BLaER1 treated with 17β-estradiol and CSF1 and Interleukin-3, amounts not matched to agents 10 nM and 100 nM (cell line): ENCODE measurements at regions not wholly inside any gene's neighbourhood (a gene's known extent, or its start where the extent isn't known, plus 50 kb on each side); places are given as distances from the start of the nearest gene placed in this dataset.
A peak's percentile ranks its signal among the peaks of the same experiment; 100 is the strongest.

ENCODE experiments used
- H3K27ac ChIP-seq, 11 experiments: shearing (Covaris generic); formaldehyde crosslinking; 2 replicates each; pipeline ENCODE4 v1.8.1; 2022
- H3K27me3 ChIP-seq, 11 experiments: shearing (Covaris generic); formaldehyde crosslinking; 2 replicates each; pipeline ENCODE4 v1.8.1; 2022
- H3K36me3 ChIP-seq, 11 experiments: shearing (Covaris generic); formaldehyde crosslinking; 2 replicates each; pipeline ENCODE4 v1.8.1; 2022
- H3K4me1 ChIP-seq, 10 experiments: shearing (Covaris generic); formaldehyde crosslinking; 2 replicates each; pipeline ENCODE4 v1.8.1; 2022
- H3K4me2 ChIP-seq, 11 experiments: shearing (Covaris generic); formaldehyde crosslinking; 2 replicates each; pipeline ENCODE4 v1.8.1; 2022
- H3K4me3 ChIP-seq, 10 experiments: shearing (Covaris generic); formaldehyde crosslinking; 2 replicates each; pipeline ENCODE4 v1.8.1; 2022
- H3K9ac ChIP-seq, 11 experiments: shearing (Covaris generic); formaldehyde crosslinking; 2 replicates each; pipeline ENCODE4 v1.8.1; 2022
- H3K9me3 ChIP-seq, 11 experiments: shearing (Covaris generic); formaldehyde crosslinking; replicated peaks in 1 of 11; 2 replicates each; pipeline ENCODE4 v1.8.1; 2022
- H4K20me1 ChIP-seq, 11 experiments: shearing (Covaris generic); formaldehyde crosslinking; 2 replicates each; pipeline ENCODE4 v1.8.1; 2022
- Cebpa-rat ChIP-seq, 11 experiments: shearing (Covaris generic); IDR thresholded peaks; 2 replicates each; pipeline ENCODE4 v1.8.1; 2022

- H3K27ac ChIP-seq = no peak overlapping the region
- H3K36me3 ChIP-seq = no peaks in the 10 kb centered on the region; a peak in 1 of 22 replicates
- H3K9ac ChIP-seq = no peak overlapping the region
- H3K4me3 ChIP-seq = no peak overlapping the region
- no peaks in the 10 kb centered on the region for H3K27me3 ChIP-seq
- no peak for TF ChIP-seq Cebpa-rat (IDR thresholded peaks at IDR 0.05)
- H3K4me1 ChIP-seq = no peaks in the 10 kb centered on the region
- no peaks in the 10 kb centered on the region for H4K20me1 ChIP-seq
- no peak overlapping the region for H3K4me2 ChIP-seq
- H3K9me3 ChIP-seq = peaks cover 22 to 42% (median 28%) of the 10 kb centered on the region in 11 experiments
Observed at GRCh38 chr5:117719413-117719812, 1144.8 kb upstream of the SEMA6A start.

DNA sequence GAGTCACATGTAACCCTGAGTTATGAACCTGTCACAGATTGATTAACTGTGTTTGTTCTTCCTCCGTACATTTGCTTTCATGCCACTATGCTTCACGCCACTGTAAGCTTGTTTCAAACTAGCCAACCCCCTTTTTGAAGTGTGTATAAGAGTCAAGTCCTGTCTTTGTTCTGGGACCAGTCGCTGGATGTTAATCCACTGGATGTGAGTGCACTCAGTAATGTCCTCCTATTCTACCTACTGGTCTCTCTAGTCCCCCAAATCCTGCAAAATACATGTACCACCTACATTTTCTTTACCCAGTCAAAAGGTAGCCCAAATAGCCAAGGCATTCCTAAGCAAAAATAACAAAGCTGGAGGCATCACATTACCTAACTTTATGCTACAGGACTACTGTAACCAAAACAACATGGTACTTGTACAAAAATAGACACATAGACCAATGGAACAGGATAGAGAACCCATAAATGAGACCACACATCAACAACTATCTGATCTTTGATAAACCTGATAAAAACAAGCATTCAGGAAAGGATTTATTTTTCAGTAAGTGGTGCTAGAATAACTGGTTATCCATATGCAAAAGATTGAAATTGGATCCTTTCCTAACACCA is 1139.1 kb upstream of the SEMA6A start:
- Histone ChIP-seq H3K9me3 (peaks cover 50 to 77% (median 57%) of the 10 kb centered on the region in 11 experiments), H3K27me3 (no peaks in the 10 kb centered on the region), H3K4me3 (no peak overlapping the region), H3K4me1 (no peaks in the 10 kb centered on the region), H3K4me2 (no peak overlapping the region), H4K20me1 (no peaks in the 10 kb centered on the region), H3K36me3 (no peaks in the 10 kb centered on the region; a peak in 1 of 22 replicates), H3K27ac (no peak overlapping the region), H3K9ac (no peak overlapping the region)
- no peak for TF ChIP-seq Cebpa-rat (IDR thresholded peaks at IDR 0.05)

- TF ChIP-seq Cebpa-rat (IDR thresholded peaks at IDR 0.05) = no peak
- Histone ChIP-seq H3K4me2 (no peak overlapping the region; a peak in 1 of 22 replicates), H3K9ac (no peak overlapping the region), H4K20me1 (no peaks in the 10 kb centered on the region), H3K27ac (no peak overlapping the region), H3K4me3 (no peak overlapping the region), H3K27me3 (no peaks in the 10 kb centered on the region), H3K36me3 (no peaks in the 10 kb centered on the region), H3K4me1 (no peaks in the 10 kb centered on the region; a peak in 1 of 20 replicates), H3K9me3 (no peaks in the 10 kb centered on the region)
Observed at GRCh38 chr5:117701062-117701461, 1126.4 kb upstream of the SEMA6A start.

- no peak overlapping the region for H3K9ac ChIP-seq
- TF ChIP-seq Cebpa-rat (IDR thresholded peaks at IDR 0.05) = no peak
Observed at GRCh38 chr5:117692606-117693005, 1118.0 kb upstream of the SEMA6A start.

GRCh38 chr5:117691081-117691870 is 1116.7 kb upstream of the SEMA6A start:
- no peak overlapping the region for H3K9ac ChIP-seq
- H3K36me3 ChIP-seq = no peaks in the 10 kb centered on the region
- no peaks in the 10 kb centered on the region for H3K27me3 ChIP-seq
- no peak for TF ChIP-seq Cebpa-rat (IDR thresholded peaks at IDR 0.05)
- H3K4me3 ChIP-seq = no peak overlapping the region
- H3K9me3 ChIP-seq = no peaks in the 10 kb centered on the region
- H4K20me1 ChIP-seq = no peaks in the 10 kb centered on the region
- no peaks in the 10 kb centered on the region for H3K4me1 ChIP-seq
- H3K27ac ChIP-seq = no peak overlapping the region
- H3K4me2 ChIP-seq = no peak overlapping the region

More at GRCh38 chr5:117692606-117693005, 1118.0 kb upstream of the SEMA6A start:
- H3K36me3 ChIP-seq = no peaks in the 10 kb centered on the region
- H3K4me1 ChIP-seq = no peaks in the 10 kb centered on the region
- no peak overlapping the region for H3K4me3 ChIP-seq
- H3K27me3 ChIP-seq = no peaks in the 10 kb centered on the region
- H3K27ac ChIP-seq = no peak overlapping the region
- no peak overlapping the region for H3K4me2 ChIP-seq
- H3K9me3 ChIP-seq = no peaks in the 10 kb centered on the region
- no peaks in the 10 kb centered on the region for H4K20me1 ChIP-seq

DNA sequence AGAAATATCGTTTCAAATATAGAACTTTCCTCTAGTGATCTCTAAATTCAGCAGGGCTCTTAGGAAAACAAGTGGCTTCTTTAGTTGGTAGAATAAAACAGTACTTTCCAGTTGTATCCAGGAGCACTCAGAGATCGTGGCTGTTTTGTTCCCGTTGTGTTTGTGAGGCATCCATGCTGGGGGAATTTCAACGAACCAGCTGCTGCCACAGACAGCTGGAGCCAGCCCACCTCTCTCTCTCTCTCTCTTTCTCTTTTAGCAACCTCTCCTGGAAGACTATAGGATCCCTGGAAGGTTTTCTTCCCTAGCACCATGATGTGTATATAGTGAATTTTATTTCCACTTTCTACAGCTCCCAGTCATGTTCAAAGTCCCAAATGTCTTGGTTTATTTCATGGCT is 1116.0 kb upstream of the SEMA6A start:
- Histone ChIP-seq H4K20me1 (no peaks in the 10 kb centered on the region), H3K9ac (no peak overlapping the region), H3K4me1 (no peaks in the 10 kb centered on the region), H3K27me3 (no peaks in the 10 kb centered on the region), H3K4me3 (no peak overlapping the region), H3K9me3 (no peaks in the 10 kb centered on the region), H3K27ac (no peak overlapping the region), H3K36me3 (no peaks in the 10 kb centered on the region), H3K4me2 (no peak overlapping the region)
- TF ChIP-seq Cebpa-rat (IDR thresholded peaks at IDR 0.05) = no peak

GRCh38 chr5:117686926-117687325 is 1112.3 kb upstream of the SEMA6A start:
- Histone ChIP-seq H4K20me1 (no peaks in the 10 kb centered on the region), H3K27ac (no peak overlapping the region), H3K4me1 (no peaks in the 10 kb centered on the region), H3K9ac (no peak overlapping the region), H3K9me3 (no peaks in the 10 kb centered on the region), H3K36me3 (no peaks in the 10 kb centered on the region), H3K4me3 (no peak overlapping the region), H3K4me2 (no peak overlapping the region), H3K27me3 (no peaks in the 10 kb centered on the region)
- TF ChIP-seq Cebpa-rat (IDR thresholded peaks at IDR 0.05) = no peak

DNA sequence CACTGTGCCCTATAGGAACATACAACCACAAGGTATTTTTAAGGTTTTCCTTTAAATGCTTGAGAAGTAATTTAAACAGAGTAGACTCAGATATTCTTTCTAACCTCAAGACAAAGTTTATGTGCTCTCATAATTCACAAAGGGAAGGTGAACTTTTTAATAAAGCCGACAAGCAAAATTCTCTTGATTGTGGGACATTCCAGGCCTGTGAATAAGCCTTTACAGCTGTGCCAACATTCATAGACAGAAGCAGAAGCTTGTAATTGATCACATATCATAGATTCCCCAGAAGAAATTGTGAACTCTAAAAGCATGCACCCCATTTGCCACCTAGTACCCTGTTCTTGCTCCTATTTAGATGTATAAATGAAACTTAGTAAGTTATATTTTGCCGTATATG is 1107.8 kb upstream of the SEMA6A start:
- Histone ChIP-seq H3K36me3 (no peaks in the 10 kb centered on the region), H3K9ac (no peak overlapping the region), H3K4me3 (no peak overlapping the region), H3K27ac (no peak overlapping the region), H3K4me1 (peaks cover 0 to 8% (median 0%) of the 10 kb centered on the region in 10 experiments; a peak in 3 of 20 replicates), H3K4me2 (no peak overlapping the region), H3K9me3 (no peaks in the 10 kb centered on the region), H4K20me1 (no peaks in the 10 kb centered on the region), H3K27me3 (no peaks in the 10 kb centered on the region)
- TF ChIP-seq Cebpa-rat (IDR thresholded peaks at IDR 0.05) = no peak

DNA sequence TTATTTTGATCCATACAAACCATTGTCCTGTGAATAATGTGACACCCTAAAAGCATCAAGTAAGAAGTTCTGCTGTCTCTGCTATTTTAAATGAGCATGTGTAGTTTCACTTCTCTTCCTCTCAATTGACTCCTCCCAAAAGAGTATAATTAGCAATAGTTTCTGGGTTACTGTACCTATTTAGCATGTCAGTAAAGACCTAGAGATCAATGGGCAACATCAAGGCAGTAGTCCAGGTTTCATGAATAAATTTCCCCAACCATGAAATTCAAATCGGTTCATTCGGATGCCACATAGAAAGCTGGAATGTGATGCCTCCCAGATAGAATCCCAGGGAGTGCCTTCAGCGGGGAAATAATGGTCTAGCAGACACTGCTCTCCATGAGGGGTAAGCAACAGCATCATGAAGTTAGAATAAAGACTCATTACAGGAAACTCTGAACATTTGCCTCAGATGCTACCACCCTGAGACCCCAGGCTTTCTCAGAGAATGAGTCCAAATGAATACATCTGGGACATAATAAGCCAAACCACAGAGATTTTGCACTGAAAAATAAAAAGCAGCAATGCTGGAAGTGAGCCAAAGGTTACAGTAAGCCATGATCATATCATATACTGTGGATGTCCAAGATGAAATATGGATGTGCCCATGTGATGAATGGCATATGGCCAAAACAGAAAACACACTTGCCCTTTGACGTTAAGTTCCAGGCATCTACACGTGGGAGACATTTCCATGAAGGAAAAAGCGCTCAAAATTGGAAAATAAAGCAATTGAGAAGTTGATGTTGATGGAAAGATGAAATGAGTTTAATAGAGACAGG is 1107.0 kb upstream of the SEMA6A start:
- Histone ChIP-seq H3K4me2 (peak overlapping the region in 2 of 11 experiments; percentile 7 to 17; a peak in 2 of 22 replicates), H3K4me1 (peaks cover 0 to 8% (median 0%) of the 10 kb centered on the region in 10 experiments; a peak in 3 of 20 replicates), H3K9ac (no peak overlapping the region), H3K4me3 (no peak overlapping the region), H4K20me1 (no peaks in the 10 kb centered on the region), H3K27ac (no peak overlapping the region), H3K9me3 (no peaks in the 10 kb centered on the region), H3K36me3 (no peaks in the 10 kb centered on the region), H3K27me3 (no peaks in the 10 kb centered on the region)
- TF ChIP-seq Cebpa-rat (IDR thresholded peaks at IDR 0.05) = no peak
